Glutamatergic neuron (in vitro differentiated cells): ENCODE measurements at regions not wholly inside any gene's neighbourhood (a gene's known extent, or its start where the extent isn't known, plus 50 kb on each side); places are given as distances from the start of the nearest gene placed in this dataset.

ENCODE experiments used
- DNase-seq: peaks from one replicate; pipeline ENCODE4 v3.0.0; 2022
- H3K27ac Mint-ChIP-seq: one replicate; pipeline ENCODE4 v1.8.0; 2020; ENCODE audit warnings: mild to moderate bottlenecking, mixed read lengths, inconsistent platforms; ENCODE audit not compliant: unreplicated experiment
- H3K27me3 Mint-ChIP-seq: one replicate; pipeline ENCODE4 v1.8.0; 2020; ENCODE audit warnings: mild to moderate bottlenecking, moderate library complexity, mixed read lengths, inconsistent platforms; ENCODE audit not compliant: unreplicated experiment
- H3K36me3 Mint-ChIP-seq: one replicate; pipeline ENCODE4 v1.8.0; 2020; ENCODE audit warnings: mild to moderate bottlenecking, mixed read lengths, inconsistent platforms; ENCODE audit not compliant: unreplicated experiment
- H3K4me1 Mint-ChIP-seq: one replicate; pipeline ENCODE4 v1.8.0; 2020; ENCODE audit warnings: mild to moderate bottlenecking, low read depth, mixed read lengths, inconsistent platforms; ENCODE audit not compliant: unreplicated experiment
- H3K4me3 Mint-ChIP-seq: one replicate; pipeline ENCODE4 v1.8.0; 2020; ENCODE audit warnings: mild to moderate bottlenecking, mixed read lengths, inconsistent platforms; ENCODE audit not compliant: unreplicated experiment
- H3K9me3 Mint-ChIP-seq: one replicate; pipeline ENCODE4 v1.8.0; 2020; ENCODE audit warnings: mild to moderate bottlenecking, moderate library complexity, mixed read lengths, inconsistent platforms; ENCODE audit not compliant: unreplicated experiment
- TF ChIP-seq, protein P1 (sequence below): fragments of 200-600 bp; sonication (generic); IDR thresholded peaks from one replicate; pipeline ENCODE4 v1.5.0; 2021; ENCODE audit not compliant: partially characterized antibody, unreplicated experiment

DNA sequence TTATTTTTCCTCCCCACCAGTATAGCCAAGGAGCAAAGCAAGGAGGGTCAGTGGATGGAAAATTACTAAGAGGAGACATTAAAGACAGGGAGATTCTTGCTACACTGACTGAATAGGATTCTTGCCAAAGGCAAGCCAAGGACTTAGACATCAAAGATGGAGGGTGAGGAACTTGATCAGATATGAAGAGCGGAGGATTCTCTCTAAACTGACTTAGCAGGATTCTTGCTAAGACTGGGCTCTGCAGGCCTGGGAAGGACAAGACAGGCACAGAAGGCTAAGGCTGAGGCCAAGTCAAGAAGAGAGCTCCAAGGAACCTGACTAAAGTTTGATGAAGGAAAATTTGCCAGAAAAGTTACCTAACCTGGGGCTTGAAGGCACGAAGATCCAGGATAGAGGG lies 143.9 kb upstream of the RMP24 start:
- Mint-ChIP-seq H3K27ac (no peak overlapping the region), H3K4me1 (peaks cover 5% of the 10 kb centered on the region), H3K36me3 (peaks cover 34% of the 10 kb centered on the region), H3K9me3 (peaks cover 9% of the 10 kb centered on the region), H3K27me3 (no peaks in the 10 kb centered on the region), H3K4me3 (no peak overlapping the region)
- TF ChIP-seq, protein P1, sequence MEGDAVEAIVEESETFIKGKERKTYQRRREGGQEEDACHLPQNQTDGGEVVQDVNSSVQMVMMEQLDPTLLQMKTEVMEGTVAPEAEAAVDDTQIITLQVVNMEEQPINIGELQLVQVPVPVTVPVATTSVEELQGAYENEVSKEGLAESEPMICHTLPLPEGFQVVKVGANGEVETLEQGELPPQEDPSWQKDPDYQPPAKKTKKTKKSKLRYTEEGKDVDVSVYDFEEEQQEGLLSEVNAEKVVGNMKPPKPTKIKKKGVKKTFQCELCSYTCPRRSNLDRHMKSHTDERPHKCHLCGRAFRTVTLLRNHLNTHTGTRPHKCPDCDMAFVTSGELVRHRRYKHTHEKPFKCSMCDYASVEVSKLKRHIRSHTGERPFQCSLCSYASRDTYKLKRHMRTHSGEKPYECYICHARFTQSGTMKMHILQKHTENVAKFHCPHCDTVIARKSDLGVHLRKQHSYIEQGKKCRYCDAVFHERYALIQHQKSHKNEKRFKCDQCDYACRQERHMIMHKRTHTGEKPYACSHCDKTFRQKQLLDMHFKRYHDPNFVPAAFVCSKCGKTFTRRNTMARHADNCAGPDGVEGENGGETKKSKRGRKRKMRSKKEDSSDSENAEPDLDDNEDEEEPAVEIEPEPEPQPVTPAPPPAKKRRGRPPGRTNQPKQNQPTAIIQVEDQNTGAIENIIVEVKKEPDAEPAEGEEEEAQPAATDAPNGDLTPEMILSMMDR = no peak
- no peak for DNase-seq

GRCh38 chr18:35835366-35835765 lies 137.1 kb upstream of the RMP24 start:
- Mint-ChIP-seq H3K36me3 (peaks cover 40% of the 10 kb centered on the region), H3K27me3 (peaks cover 2% of the 10 kb centered on the region), H3K9me3 (peaks cover 13% of the 10 kb centered on the region), H3K27ac (no peak overlapping the region), H3K4me3 (no peak overlapping the region), H3K4me1 (no peaks in the 10 kb centered on the region)
- TF ChIP-seq, protein P1 = no peak
- no peak for DNase-seq

- no peak for DNase-seq
- TF ChIP-seq, protein P1 = no peak
- Mint-ChIP-seq H3K27ac (no peak overlapping the region), H3K27me3 (peaks cover 2% of the 10 kb centered on the region), H3K4me3 (no peak overlapping the region), H3K9me3 (peaks cover 13% of the 10 kb centered on the region), H3K36me3 (peaks cover 40% of the 10 kb centered on the region), H3K4me1 (no peaks in the 10 kb centered on the region)
Observed at GRCh38 chr18:35835833-35836232, 136.6 kb upstream of the RMP24 start.

DNA sequence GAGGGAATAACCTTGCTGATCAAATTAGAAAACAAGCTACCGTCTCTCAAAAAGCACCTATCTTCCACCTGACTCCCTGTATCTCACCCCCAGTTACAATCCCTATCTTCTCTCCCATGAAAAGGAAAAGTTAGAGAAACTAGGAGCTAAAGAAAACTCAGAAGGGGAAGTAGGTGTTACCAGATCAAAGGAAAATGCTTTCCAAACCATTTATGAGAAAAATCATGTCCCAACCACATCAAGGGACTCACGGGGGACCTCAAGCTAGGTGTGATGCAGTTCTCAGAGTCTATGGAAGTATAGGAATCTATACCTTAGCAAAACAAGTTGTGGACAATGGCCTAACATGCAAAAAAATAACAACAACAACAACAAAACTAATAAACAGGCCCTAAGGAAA lies 135.5 kb upstream of the RMP24 start:
- no peak overlapping the region for H3K27ac Mint-ChIP-seq
- TF ChIP-seq, protein P1 = no peak
- peaks cover 33% of the 10 kb centered on the region for H3K36me3 Mint-ChIP-seq
- DNase-seq = no peak
- H3K9me3 Mint-ChIP-seq = peaks cover 8% of the 10 kb centered on the region
- no peaks in the 10 kb centered on the region for H3K4me1 Mint-ChIP-seq
- H3K27me3 Mint-ChIP-seq = peaks cover 2% of the 10 kb centered on the region
- H3K4me3 Mint-ChIP-seq = no peak overlapping the region

DNA sequence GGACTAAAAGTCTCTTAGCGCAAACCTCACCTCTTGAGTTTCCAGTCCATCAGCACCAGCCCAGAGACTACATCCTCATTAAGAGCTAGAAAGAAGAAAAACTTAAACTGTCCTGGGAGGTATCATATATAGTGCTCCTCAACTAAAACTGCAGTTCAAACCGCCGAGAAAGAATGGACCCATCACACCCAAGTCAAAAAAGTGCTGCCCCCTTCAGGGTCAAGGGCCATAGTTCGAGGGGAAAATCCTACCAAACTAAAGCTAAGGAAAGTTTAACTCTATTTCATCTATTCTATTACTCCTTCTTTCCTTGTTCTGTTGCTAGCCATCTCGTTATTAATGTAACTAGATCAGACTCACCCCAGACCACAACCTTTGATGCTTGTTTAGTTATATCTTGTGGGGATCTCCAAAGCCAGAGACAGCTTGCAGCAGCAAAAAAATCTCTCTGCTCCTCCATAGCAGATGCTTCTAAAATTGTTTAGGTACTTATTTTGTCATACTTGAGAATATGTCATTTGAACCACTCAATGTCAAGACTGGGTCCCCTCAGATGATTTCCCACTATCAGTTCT lies 134.5 kb upstream of the RMP24 start:
- TF ChIP-seq, protein P1 = no peak
- Mint-ChIP-seq H3K4me1 (no peaks in the 10 kb centered on the region), H3K27me3 (peaks cover 2% of the 10 kb centered on the region), H3K9me3 (peaks cover 8% of the 10 kb centered on the region), H3K4me3 (no peak overlapping the region), H3K36me3 (peaks cover 23% of the 10 kb centered on the region), H3K27ac (no peak overlapping the region)
- no peak for DNase-seq
